ENCODE measurements at regions not wholly inside any gene's neighbourhood (a gene's known extent, or its start where the extent isn't known, plus 50 kb on each side); places are given as distances from the start of the nearest gene placed in this dataset.
A peak's percentile ranks its signal among the peaks of the same experiment; 100 is the strongest.

DNA sequence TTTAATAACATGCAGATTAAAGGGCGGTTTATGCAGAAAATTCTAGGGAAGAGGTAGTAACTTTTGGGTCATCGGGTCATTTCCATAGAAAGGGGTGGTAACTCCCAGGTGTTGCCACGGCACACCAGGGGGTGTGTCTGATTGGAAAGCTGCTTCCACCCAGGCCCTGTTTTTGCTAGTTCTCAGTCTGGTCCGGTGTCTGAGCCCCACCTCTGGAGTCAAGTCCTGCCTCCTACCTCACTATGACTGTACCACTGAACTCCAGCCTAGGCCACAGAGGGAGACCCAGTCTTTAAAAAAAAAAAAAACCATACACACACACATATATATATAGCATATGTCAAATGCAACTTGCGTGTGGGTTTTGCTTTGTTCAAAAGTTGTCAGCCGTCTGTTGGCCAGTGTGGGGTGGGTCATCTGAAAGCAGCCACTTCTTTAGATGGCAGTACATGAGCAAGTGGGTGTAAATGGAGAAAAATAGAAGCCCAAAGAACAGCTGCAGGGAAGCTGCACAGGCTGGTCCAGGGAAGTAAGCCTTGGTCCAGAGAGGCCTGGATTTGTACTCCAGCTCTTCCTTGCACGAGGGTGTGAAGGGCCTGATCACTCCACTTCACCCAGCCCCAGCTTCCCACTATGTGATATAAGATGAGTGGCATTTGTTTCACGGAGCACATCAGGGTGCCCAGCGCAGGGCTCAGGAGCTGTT is 110.7 kb upstream of the SPRY4 start:
- Histone ChIP-seq H3K27me3 (replicated peaks in 1 of 7) (peaks cover 0 to 12% (median 0%) of the 10 kb centered on the region in 7 donors), H3K27ac (no peak overlapping the region), H3K9me3 (no peaks in the 10 kb centered on the region), H3K4me3 (no peak overlapping the region), H3K4me1 (peaks cover 7 to 44% (median 33%) of the 10 kb centered on the region in 6 donors), H3K36me3 (no peaks in the 10 kb centered on the region)
- 81 to 91% (median 86%) methylated on average over 9 of the region's 9 CpGs for WGBS, 5 donors
- TF ChIP-seq POLR2AphosphoS5 (IDR thresholded peaks at IDR 0.05) (no peak), POLR2A (IDR thresholded peaks at IDR 0.05) (no peak), CTCF (IDR thresholded peaks at IDR 0.05 in 8 of 11, conservative IDR thresholded peaks at IDR 0.05 in 3 of 11) (no peak)
- DNase-seq = no peak
- intact Hi-C loops (cut with DNase I; ENCODE audit: low total_unique reads) = no loop called here

DNA sequence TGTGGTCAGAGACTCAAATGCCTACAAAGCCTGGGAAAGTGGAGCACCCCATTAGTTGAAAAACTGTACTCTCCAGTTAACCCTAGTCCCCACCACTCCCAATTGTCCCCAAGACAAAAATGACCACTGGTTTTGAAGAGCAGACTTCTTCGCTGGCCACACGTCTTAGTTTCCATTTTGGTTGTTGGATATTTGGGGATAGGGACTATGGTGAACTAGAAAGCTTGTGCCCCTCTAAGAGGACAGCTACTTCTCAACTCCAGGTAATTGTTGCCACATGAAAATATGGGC is 109.4 kb upstream of the SPRY4 start:
- no peak for TF ChIP-seq CTCF (IDR thresholded peaks at IDR 0.05 in 8 of 11, conservative IDR thresholded peaks at IDR 0.05 in 3 of 11)
- TF ChIP-seq POLR2A (IDR thresholded peaks at IDR 0.05) = no peak
- no peak for TF ChIP-seq POLR2AphosphoS5 (IDR thresholded peaks at IDR 0.05)
- intact Hi-C loops (cut with DNase I; ENCODE audit: low total_unique reads) = no loop called here
- DNase-seq = no peak
- no peak overlapping the region for H3K4me3 ChIP-seq
- WGBS, 5 donors = 93 to 97% (median 95%) methylated on average over 2 of the region's 2 CpGs
- H3K36me3 ChIP-seq = no peaks in the 10 kb centered on the region
- peak overlapping the region in 2 of 8 donors; percentile 10 to 75 for H3K27ac ChIP-seq
- H3K4me1 ChIP-seq = peaks cover 7 to 35% (median 26%) of the 10 kb centered on the region in 6 donors
- H3K9me3 ChIP-seq = no peaks in the 10 kb centered on the region
- peaks cover 0 to 12% (median 0%) of the 10 kb centered on the region in 7 donors for H3K27me3 ChIP-seq (replicated peaks in 1 of 7)

DNA sequence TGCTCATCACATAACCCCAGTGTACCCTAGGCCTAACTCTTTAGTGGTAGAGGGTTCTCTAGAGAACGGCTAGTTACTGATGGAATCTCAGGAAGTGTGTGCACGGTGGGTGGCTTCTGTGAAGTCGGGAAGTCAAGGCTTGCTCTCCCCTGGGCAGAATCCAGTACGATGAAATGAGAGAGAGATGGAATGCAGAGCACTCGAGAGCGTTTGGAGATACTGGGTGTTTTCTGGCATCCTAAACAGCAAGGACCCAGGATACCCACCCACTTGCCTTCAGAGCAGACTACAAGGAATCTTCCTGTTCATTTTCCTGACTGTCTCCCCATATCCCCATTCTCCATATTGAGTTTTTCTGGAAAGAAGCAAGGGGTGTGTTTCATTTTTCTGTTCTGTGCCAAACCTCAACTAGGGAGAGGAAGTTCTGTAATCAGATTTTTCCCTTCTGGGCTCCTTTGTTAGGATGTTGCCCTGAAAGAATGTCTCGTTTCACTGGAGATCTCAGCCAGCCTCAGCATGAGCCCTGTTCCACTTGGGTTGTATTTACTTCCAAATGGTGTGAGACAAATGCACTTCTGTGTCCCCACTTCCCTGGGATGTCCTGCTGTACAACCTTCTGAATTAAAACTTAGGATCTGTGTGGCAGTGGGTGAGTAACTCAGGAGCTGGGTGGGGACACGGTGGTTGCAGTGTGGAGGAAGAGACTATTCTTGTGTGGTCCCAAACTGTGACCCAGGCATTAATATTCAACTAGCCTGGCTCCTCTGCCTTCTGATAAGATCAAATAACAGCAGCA is 108.9 kb upstream of the SPRY4 start:
- H3K27ac ChIP-seq = peak overlapping the region in 3 of 8 donors; percentile 10 to 75 (median 10)
- peaks cover 0 to 12% (median 0%) of the 10 kb centered on the region in 7 donors for H3K27me3 ChIP-seq (replicated peaks in 1 of 7)
- H3K36me3 ChIP-seq = no peaks in the 10 kb centered on the region
- H3K4me1 ChIP-seq = peaks cover 7 to 30% (median 23%) of the 10 kb centered on the region in 6 donors
- no peaks in the 10 kb centered on the region for H3K9me3 ChIP-seq
- TF ChIP-seq CTCF (IDR thresholded peaks at IDR 0.05 in 8 of 11, conservative IDR thresholded peaks at IDR 0.05 in 3 of 11) (no peak), POLR2A (IDR thresholded peaks at IDR 0.05) (no peak), POLR2AphosphoS5 (IDR thresholded peaks at IDR 0.05) (no peak)
- no peak for DNase-seq
- no peak overlapping the region for H3K4me3 ChIP-seq
- 25 to 42% (median 32%) methylated on average over 8 of the region's 8 CpGs for WGBS, 5 donors
- intact Hi-C loops (cut with DNase I; ENCODE audit: low total_unique reads) = no loop called here

- 9 to 31% (median 16%) methylated on average over 2 of the region's 2 CpGs for WGBS, 5 donors
- intact Hi-C loops (cut with DNase I; ENCODE audit: low total_unique reads) = no loop called here
These were observed 108.1 kb upstream of the SPRY4 start for GRCh38 chr5:142432961-142433360.

More at GRCh38 chr5:142432961-142433360, 108.1 kb upstream of the SPRY4 start:
- Histone ChIP-seq H3K4me1 (peaks cover 7 to 26% (median 22%) of the 10 kb centered on the region in 6 donors), H3K4me3 (no peak overlapping the region), H3K27ac (peak overlapping the region in 6 of 8 donors; percentile 30 to 85 (median 57)), H3K27me3 (replicated peaks in 1 of 7) (peaks cover 0 to 12% (median 0%) of the 10 kb centered on the region in 7 donors), H3K36me3 (no peaks in the 10 kb centered on the region), H3K9me3 (no peaks in the 10 kb centered on the region)
- no peak for TF ChIP-seq CTCF (IDR thresholded peaks at IDR 0.05 in 8 of 11, conservative IDR thresholded peaks at IDR 0.05 in 3 of 11)
- peak in 2 of 3 donors; percentile 48 to 71 for TF ChIP-seq POLR2AphosphoS5 (IDR thresholded peaks at IDR 0.05)
- no peak for TF ChIP-seq POLR2A (IDR thresholded peaks at IDR 0.05)
- DNase-seq = no peak
